ENCODE measurements at regions not wholly inside any gene's neighbourhood (a gene's known extent, or its start where the extent isn't known, plus 50 kb on each side); places are given as distances from the start of the nearest gene placed in this dataset.

DNA sequence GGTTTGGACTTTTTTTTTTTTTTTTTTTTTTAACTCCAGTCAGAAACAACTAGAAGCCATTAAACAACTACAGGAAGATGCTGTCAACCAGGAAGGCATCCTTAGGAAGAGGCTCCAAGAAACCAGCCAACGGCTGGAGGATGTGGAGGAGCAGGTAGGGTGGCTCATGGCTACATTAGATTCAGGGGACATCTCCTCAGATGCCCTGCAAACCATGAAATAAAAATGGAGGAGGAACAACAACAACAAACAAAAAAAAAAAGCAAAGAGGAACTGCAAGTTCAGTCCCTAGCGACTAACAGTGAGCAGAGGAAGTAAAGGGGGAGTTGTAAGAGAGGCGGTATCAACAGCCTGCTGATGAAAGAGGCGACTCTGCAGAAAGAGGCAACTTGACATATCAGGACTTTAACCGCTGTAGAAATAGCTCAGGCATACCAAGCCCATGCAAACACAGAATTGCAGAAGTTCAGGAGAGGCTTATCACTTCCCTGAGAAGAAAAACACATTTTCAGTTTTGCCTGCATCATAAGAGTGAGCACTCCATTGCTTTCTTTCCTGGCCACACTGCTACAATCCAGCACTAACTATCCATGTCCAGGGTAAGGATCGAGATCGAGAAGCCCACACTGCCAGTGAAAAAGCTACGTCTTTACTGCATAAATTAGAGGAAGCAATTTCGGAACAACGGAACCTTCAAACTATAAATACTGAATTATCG lies 103.5 kb upstream of the BCAT1 start:
- no peak for TF ChIP-seq ZNF423 (tag by site-specific recombination; IDR thresholded peaks at IDR 0.05)
- no peak for TF ChIP-seq KLF9 (tag by site-specific recombination; IDR thresholded peaks at IDR 0.05; ENCODE audit: low read depth)
- no peak for TF ChIP-seq ZNF529 (tag by site-specific recombination; IDR thresholded peaks at IDR 0.05; ENCODE audit: insufficient replicate concordance)
- TF ChIP-seq ZNF24 (tag by site-specific recombination; IDR thresholded peaks at IDR 0.05) = no peak
- no peak for TF ChIP-seq ZNF513 (tag by site-specific recombination; IDR thresholded peaks at IDR 0.05)
- no peak for TF ChIP-seq ZNF114 (tag by site-specific recombination; IDR thresholded peaks at IDR 0.05)
- TF ChIP-seq ZSCAN23 (tag by site-specific recombination; IDR thresholded peaks at IDR 0.05) = no peak
- TF ChIP-seq ZNF354C (tag by site-specific recombination; IDR thresholded peaks at IDR 0.05; ENCODE audit: borderline replicate concordance, low read depth) = no peak
- no peak for TF ChIP-seq KLF7 (tag by site-specific recombination; IDR thresholded peaks at IDR 0.05; ENCODE audit: borderline replicate concordance)
- TF ChIP-seq ZBTB1 (tag by site-specific recombination; IDR thresholded peaks at IDR 0.05) = no peak
- TF ChIP-seq, protein P1, sequence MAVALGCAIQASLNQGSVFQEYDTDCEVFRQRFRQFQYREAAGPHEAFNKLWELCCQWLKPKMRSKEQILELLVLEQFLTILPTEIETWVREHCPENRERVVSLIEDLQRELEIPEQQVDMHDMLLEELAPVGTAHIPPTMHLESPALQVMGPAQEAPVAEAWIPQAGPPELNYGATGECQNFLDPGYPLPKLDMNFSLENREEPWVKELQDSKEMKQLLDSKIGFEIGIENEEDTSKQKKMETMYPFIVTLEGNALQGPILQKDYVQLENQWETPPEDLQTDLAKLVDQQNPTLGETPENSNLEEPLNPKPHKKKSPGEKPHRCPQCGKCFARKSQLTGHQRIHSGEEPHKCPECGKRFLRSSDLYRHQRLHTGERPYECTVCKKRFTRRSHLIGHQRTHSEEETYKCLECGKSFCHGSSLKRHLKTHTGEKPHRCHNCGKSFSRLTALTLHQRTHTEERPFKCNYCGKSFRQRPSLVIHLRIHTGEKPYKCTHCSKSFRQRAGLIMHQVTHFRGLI (tag by site-specific recombination; IDR thresholded peaks at IDR 0.05) = no peak
- TF ChIP-seq, protein P2, sequence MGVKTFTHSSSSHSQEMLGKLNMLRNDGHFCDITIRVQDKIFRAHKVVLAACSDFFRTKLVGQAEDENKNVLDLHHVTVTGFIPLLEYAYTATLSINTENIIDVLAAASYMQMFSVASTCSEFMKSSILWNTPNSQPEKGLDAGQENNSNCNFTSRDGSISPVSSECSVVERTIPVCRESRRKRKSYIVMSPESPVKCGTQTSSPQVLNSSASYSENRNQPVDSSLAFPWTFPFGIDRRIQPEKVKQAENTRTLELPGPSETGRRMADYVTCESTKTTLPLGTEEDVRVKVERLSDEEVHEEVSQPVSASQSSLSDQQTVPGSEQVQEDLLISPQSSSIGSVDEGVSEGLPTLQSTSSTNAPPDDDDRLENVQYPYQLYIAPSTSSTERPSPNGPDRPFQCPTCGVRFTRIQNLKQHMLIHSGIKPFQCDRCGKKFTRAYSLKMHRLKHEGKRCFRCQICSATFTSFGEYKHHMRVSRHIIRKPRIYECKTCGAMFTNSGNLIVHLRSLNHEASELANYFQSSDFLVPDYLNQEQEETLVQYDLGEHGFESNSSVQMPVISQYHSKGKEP (tag by site-specific recombination; IDR thresholded peaks at IDR 0.05) = no peak
- CTCF ChIA-PET = interaction anchor here (0.6 kb wide), 2 partner anchors 57 to 60 kb away, joined by 3 read pairs; no protein-coding TSS in a partner anchor
- POLR2A ChIA-PET = no interaction called here
- Histone ChIP-seq H3K36me3 (ENCODE audit: control insufficient read depth in 2 of 2, insufficient read depth in 1 of 2, low read length in 2 of 2) (no peaks in the 10 kb centered on the region), H3K27ac (ENCODE audit: extremely low read depth, low read depth, low read length) (no peak overlapping the region), H3K9me3 (ENCODE audit: control insufficient read depth, insufficient read depth, low read depth, low read length) (no peaks in the 10 kb centered on the region), H3K4me3 (ENCODE audit: low read depth, low read length) (no peak overlapping the region), H3K4me1 (ENCODE audit: control insufficient read depth, insufficient read depth, low read length) (no peaks in the 10 kb centered on the region)

DNA sequence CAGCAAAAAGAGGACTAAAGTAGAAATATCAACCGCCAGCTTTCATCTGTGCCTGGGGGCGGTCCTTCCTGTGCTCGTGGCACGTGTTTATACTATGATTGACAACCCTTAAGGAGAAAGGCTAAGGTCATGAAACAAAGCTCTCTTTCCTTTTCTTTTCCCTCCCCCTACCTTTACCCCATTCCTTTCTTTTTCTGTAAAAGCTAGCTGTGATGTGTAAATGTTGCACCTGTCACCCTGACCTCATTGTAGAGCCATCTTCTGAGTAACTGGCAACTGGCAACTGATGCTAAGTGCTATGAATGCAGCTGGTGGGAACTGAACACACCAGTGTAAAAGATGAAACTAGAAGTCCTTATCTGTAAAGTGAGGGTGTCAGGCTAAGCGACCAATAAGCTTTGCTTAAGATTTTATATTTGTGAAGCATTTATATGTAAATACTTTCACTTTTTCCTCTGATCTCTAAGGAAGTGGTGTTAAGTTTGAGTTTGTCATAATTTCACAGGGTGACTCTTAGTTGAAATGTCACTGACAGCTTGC lies 102.8 kb upstream of the BCAT1 start:
- POLR2A ChIA-PET = no interaction called here
- Histone ChIP-seq H3K36me3 (ENCODE audit: control insufficient read depth in 2 of 2, insufficient read depth in 1 of 2, low read length in 2 of 2) (no peaks in the 10 kb centered on the region), H3K9me3 (ENCODE audit: control insufficient read depth, insufficient read depth, low read depth, low read length) (no peaks in the 10 kb centered on the region), H3K4me3 (ENCODE audit: low read depth, low read length) (no peak overlapping the region), H3K4me1 (ENCODE audit: control insufficient read depth, insufficient read depth, low read length) (no peaks in the 10 kb centered on the region), H3K27ac (ENCODE audit: extremely low read depth, low read depth, low read length) (no peak overlapping the region)
- TF ChIP-seq ZNF132 (tag by site-specific recombination; IDR thresholded peaks at IDR 0.05; ENCODE audit: borderline replicate concordance) = no peak
- TF ChIP-seq, protein P3, sequence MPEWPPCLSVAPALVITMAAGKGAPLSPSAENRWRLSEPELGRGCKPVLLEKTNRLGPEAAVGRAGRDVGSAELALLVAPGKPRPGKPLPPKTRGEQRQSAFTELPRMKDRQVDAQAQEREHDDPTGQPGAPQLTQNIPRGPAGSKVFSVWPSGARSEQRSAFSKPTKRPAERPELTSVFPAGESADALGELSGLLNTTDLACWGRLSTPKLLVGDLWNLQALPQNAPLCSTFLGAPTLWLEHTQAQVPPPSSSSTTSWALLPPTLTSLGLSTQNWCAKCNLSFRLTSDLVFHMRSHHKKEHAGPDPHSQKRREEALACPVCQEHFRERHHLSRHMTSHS (tag by site-specific recombination; IDR thresholded peaks at IDR 0.05) = no peak
- no peak for TF ChIP-seq ZNF24 (tag by site-specific recombination; IDR thresholded peaks at IDR 0.05)
- no peak for TF ChIP-seq ZNF350 (tag by site-specific recombination; IDR thresholded peaks at IDR 0.05)
- TF ChIP-seq ZFP3 (tag by site-specific recombination; IDR thresholded peaks at IDR 0.05; ENCODE audit: low read depth) = no peak
- TF ChIP-seq ZNF837 (tag by site-specific recombination; IDR thresholded peaks at IDR 0.05) = no peak
- CTCF ChIA-PET = interaction anchor here (0.6 kb wide), 1 partner anchor 59 kb away, joined by 3 read pairs; no protein-coding TSS in a partner anchor

Measured in HEK293 (cell line).